ENCODE measurements at regions not wholly inside any gene's neighbourhood (a gene's known extent, or its start where the extent isn't known, plus 50 kb on each side); places are given as distances from the start of the nearest gene placed in this dataset.

- Histone ChIP-seq H3K36me3 (ENCODE audit: insufficient read depth, low read length) (no peaks in the 10 kb centered on the region), H2AFZ (ENCODE audit: low read length) (no peak overlapping the region), H3K4me1 (ENCODE audit: insufficient read depth, low read length, poor library complexity, severe bottlenecking) (no peaks in the 10 kb centered on the region), H3K9me2 (replicated peaks; ENCODE audit: low read depth, low read length) (no peaks in the 10 kb centered on the region), H3K9me3 (ENCODE audit: insufficient read depth, low read depth, low read length) (no peaks in the 10 kb centered on the region), H4K20me1 (ENCODE audit: insufficient read depth, low read length, poor library complexity, severe bottlenecking) (no peaks in the 10 kb centered on the region), H3K79me2 (ENCODE audit: insufficient read depth, low read length) (no peaks in the 10 kb centered on the region), H3K4me2 (ENCODE audit: low read depth, low read length, poor library complexity, severe bottlenecking) (no peak overlapping the region), H3F3A (ENCODE audit: low read depth) (no peaks in the 10 kb centered on the region), H3K27me3 (ENCODE audit: insufficient read depth, low read length, poor library complexity, severe bottlenecking) (no peaks in the 10 kb centered on the region), H3K4me3 (ENCODE audit: low read length, poor library complexity, severe bottlenecking) (no peak overlapping the region), H3K9ac (ENCODE audit: low read depth, low read length, poor library complexity, severe bottlenecking) (no peak overlapping the region)
- TF ChIP-seq CTCF (conservative IDR thresholded peaks at IDR 0.05; ENCODE audit: low read length): no peak
- TF ChIP-seq EZH2phosphoT487 (IDR thresholded peaks at IDR 0.05; ENCODE audit: borderline replicate concordance): no peak
Measured at GRCh38 chr18:25798046-25798445, 292.4 kb downstream of the SS18 start.

- Histone ChIP-seq H3K27me3 (ENCODE audit: insufficient read depth, low read length, poor library complexity, severe bottlenecking) (no peaks in the 10 kb centered on the region), H3K9ac (ENCODE audit: low read depth, low read length, poor library complexity, severe bottlenecking) (no peak overlapping the region), H3K79me2 (ENCODE audit: insufficient read depth, low read length) (no peaks in the 10 kb centered on the region), H3K4me1 (ENCODE audit: insufficient read depth, low read length, poor library complexity, severe bottlenecking) (no peaks in the 10 kb centered on the region), H3K4me2 (ENCODE audit: low read depth, low read length, poor library complexity, severe bottlenecking) (no peak overlapping the region), H3F3A (ENCODE audit: low read depth) (no peaks in the 10 kb centered on the region), H3K9me2 (replicated peaks; ENCODE audit: low read depth, low read length) (no peaks in the 10 kb centered on the region), H3K4me3 (ENCODE audit: low read length, poor library complexity, severe bottlenecking) (no peak overlapping the region), H4K20me1 (ENCODE audit: insufficient read depth, low read length, poor library complexity, severe bottlenecking) (no peaks in the 10 kb centered on the region), H2AFZ (ENCODE audit: low read length) (no peak overlapping the region), H3K36me3 (ENCODE audit: insufficient read depth, low read length) (no peaks in the 10 kb centered on the region), H3K9me3 (ENCODE audit: insufficient read depth, low read depth, low read length) (no peaks in the 10 kb centered on the region)
- TF ChIP-seq CTCF (conservative IDR thresholded peaks at IDR 0.05; ENCODE audit: low read length): no peak
Measured at GRCh38 chr18:25795213-25795612, 295.2 kb downstream of the SS18 start.

- Histone ChIP-seq H3K4me2 (ENCODE audit: low read depth, low read length, poor library complexity, severe bottlenecking) (no peak overlapping the region), H3K9me3 (ENCODE audit: insufficient read depth, low read depth, low read length) (no peaks in the 10 kb centered on the region), H2AFZ (ENCODE audit: low read length) (no peak overlapping the region), H3K79me2 (ENCODE audit: insufficient read depth, low read length) (no peaks in the 10 kb centered on the region), H3K9ac (ENCODE audit: low read depth, low read length, poor library complexity, severe bottlenecking) (no peak overlapping the region), H3K9me2 (replicated peaks; ENCODE audit: low read depth, low read length) (no peaks in the 10 kb centered on the region), H3K4me3 (ENCODE audit: low read length, poor library complexity, severe bottlenecking) (no peak overlapping the region), H3K4me1 (ENCODE audit: insufficient read depth, low read length, poor library complexity, severe bottlenecking) (no peaks in the 10 kb centered on the region), H4K20me1 (ENCODE audit: insufficient read depth, low read length, poor library complexity, severe bottlenecking) (no peaks in the 10 kb centered on the region), H3K27me3 (ENCODE audit: insufficient read depth, low read length, poor library complexity, severe bottlenecking) (no peaks in the 10 kb centered on the region), H3K36me3 (ENCODE audit: insufficient read depth, low read length) (no peaks in the 10 kb centered on the region), H3F3A (ENCODE audit: low read depth) (no peaks in the 10 kb centered on the region)
- no peak for TF ChIP-seq CTCF (conservative IDR thresholded peaks at IDR 0.05; ENCODE audit: low read length)
- TF ChIP-seq EZH2phosphoT487 (IDR thresholded peaks at IDR 0.05; ENCODE audit: borderline replicate concordance): no peak
Measured at GRCh38 chr18:25787276-25787675, 303.1 kb downstream of the SS18 start.

All from Loucy (cell line).